Kidney epithelial cell (primary cell): ENCODE measurements at regions not wholly inside any gene's neighbourhood (a gene's known extent, or its start where the extent isn't known, plus 50 kb on each side); places are given as distances from the start of the nearest gene placed in this dataset.

Experiments
- DNase-seq: peaks from one replicate; pipeline ENCODE4 v3.0.0-alpha.2; 2010; ENCODE audit warnings: low read depth
- H3K27me3 ChIP-seq: 2 replicates; pipeline ENCODE4 v1.6.0; 2011; ENCODE audit warnings: low read length; ENCODE audit not compliant: control insufficient read depth, insufficient read depth
- H3K36me3 ChIP-seq: 2 replicates; pipeline ENCODE4 v1.5.1; 2011; ENCODE audit warnings: low read length; ENCODE audit not compliant: control insufficient read depth, insufficient read depth
- H3K4me3 ChIP-seq: 2 replicates; pipeline ENCODE4 v1.5.1; 2011; ENCODE audit warnings: low read depth, mild to moderate bottlenecking, control low read depth, low read length
- TF ChIP-seq, protein P1 (sequence below): IDR thresholded peaks from 2 replicates; pipeline ENCODE4 v1.5.1; 2011; ENCODE audit warnings: mild to moderate bottlenecking, moderate library complexity, low read length, control low read depth, inconsistent platforms; ENCODE audit not compliant: insufficient read depth, poor library complexity, severe bottlenecking

DNA sequence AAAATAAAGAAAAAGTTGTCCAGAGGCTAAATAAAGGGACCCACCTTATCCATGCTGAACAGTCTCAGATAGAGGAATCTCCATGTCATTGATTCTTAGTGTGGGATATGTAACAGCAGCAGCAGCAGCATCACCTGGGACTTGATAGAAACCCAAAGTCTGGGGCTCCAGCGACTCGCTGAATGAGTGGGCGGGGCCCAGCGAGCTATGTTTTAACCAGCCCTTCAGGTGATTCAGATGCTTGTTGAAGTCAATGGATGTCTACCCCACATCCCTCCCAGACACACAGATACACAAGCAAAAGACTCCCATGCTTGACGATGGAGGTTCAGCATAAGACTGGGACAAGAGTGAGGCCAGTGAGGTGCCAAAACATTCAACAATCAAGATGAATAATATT, 298.6 kb downstream of the UBE3D start:
- no peak overlapping the region for H3K4me3 ChIP-seq
- H3K36me3 ChIP-seq: no peaks in the 10 kb centered on the region
- TF ChIP-seq, protein P1, sequence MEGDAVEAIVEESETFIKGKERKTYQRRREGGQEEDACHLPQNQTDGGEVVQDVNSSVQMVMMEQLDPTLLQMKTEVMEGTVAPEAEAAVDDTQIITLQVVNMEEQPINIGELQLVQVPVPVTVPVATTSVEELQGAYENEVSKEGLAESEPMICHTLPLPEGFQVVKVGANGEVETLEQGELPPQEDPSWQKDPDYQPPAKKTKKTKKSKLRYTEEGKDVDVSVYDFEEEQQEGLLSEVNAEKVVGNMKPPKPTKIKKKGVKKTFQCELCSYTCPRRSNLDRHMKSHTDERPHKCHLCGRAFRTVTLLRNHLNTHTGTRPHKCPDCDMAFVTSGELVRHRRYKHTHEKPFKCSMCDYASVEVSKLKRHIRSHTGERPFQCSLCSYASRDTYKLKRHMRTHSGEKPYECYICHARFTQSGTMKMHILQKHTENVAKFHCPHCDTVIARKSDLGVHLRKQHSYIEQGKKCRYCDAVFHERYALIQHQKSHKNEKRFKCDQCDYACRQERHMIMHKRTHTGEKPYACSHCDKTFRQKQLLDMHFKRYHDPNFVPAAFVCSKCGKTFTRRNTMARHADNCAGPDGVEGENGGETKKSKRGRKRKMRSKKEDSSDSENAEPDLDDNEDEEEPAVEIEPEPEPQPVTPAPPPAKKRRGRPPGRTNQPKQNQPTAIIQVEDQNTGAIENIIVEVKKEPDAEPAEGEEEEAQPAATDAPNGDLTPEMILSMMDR: no peak
- H3K27me3 ChIP-seq: no peaks in the 10 kb centered on the region
- DNase-seq: no peak

GRCh38 chr6:82767447-82767846, 298.2 kb downstream of the UBE3D start:
- DNase-seq: no peak
- no peak overlapping the region for H3K4me3 ChIP-seq
- TF ChIP-seq, protein P1: no peak
- no peaks in the 10 kb centered on the region for H3K27me3 ChIP-seq
- H3K36me3 ChIP-seq: no peaks in the 10 kb centered on the region

DNA sequence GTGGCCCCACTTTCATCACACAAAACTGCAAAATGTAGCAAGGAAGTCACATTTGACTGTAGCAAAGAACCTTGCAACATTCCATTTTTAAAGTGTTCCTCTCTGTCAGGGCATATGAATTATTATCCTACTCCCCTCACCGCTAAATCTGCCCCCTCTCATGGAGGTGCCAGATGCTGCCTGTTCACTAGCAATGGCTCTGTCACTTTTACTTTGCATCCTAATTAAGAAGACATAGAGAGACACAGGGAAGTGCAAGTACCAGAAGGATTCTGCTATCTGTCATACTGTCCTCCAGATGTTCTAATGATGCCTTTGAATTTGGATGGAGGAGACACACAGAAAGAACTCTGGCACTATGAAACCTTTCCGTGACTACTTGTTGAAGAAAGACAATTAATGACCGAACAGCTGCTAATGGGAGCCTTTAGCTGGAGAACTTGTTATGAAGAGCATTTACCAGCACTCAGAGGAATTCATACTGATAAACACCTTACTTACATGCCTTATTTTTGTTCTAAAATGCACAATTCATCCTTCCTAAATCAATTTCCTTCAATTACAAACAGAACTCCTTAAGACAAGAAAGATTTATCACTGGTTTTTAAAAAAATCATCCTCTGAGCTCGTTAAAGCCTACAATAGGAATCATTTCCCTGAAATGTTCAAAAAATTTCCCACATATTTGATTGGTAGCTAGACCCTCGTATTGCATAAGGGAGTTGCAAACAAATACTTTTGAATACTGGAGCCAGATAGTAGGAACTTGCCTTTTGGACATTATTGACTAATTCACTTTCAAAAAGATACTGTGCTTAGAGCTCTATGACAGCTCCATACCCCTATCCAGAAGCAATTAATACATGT, 292.6 kb downstream of the UBE3D start:
- H3K27me3 ChIP-seq: no peaks in the 10 kb centered on the region
- TF ChIP-seq, protein P1: no peak
- DNase-seq: no peak
- no peaks in the 10 kb centered on the region for H3K36me3 ChIP-seq
- no peak overlapping the region for H3K4me3 ChIP-seq

DNA sequence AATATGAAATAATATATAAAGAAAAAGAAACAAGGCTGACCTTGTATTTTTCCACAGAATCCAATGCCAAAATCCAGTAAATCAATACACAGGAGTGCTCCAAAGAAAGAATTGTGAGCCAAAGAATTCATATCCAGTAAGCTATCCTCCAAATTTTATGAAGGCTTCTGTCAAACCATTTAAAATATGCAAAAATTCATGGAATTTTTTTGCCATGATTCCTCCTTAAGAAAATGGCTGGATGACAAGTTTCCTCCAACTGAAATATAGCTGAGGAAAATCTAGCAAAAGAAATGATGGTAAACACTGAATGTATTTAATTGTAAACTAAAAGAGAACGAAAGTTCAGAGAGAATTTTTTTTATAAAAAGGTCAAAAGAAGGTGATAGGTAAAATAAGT, 290.3 kb downstream of the UBE3D start:
- no peak for DNase-seq
- no peaks in the 10 kb centered on the region for H3K27me3 ChIP-seq
- no peak overlapping the region for H3K4me3 ChIP-seq
- no peaks in the 10 kb centered on the region for H3K36me3 ChIP-seq
- TF ChIP-seq, protein P1: no peak

DNA sequence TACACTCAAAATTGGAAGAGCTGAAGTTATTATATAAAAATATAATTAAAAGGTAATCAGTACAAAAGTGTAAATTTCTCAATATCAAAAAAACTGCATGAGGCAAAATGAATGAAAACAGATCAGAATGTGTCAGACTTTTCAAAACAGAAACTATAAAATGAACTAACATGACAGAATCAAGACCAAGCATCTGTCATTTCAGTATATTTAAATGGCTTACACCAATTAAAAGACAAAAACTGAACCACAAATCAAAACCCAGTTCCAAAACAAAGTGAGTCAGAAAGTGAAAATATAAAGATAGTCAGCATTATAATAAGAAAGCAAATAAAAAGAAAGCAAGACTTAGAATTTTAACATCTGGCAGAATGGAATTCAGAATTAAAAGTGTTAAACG, 289.7 kb downstream of the UBE3D start:
- TF ChIP-seq, protein P1: no peak
- no peaks in the 10 kb centered on the region for H3K27me3 ChIP-seq
- no peak overlapping the region for H3K4me3 ChIP-seq
- DNase-seq: no peak
- H3K36me3 ChIP-seq: no peaks in the 10 kb centered on the region

GRCh38 chr6:82779041-82779440, 286.6 kb downstream of the UBE3D start:
- TF ChIP-seq, protein P1: no peak
- Histone ChIP-seq H3K4me3 (no peak overlapping the region), H3K27me3 (no peaks in the 10 kb centered on the region), H3K36me3 (no peaks in the 10 kb centered on the region)
- DNase-seq: no peak
